ENCODE measurements at regions not wholly inside any gene's neighbourhood (a gene's known extent, or its start where the extent isn't known, plus 50 kb on each side); places are given as distances from the start of the nearest gene placed in this dataset.

DNA sequence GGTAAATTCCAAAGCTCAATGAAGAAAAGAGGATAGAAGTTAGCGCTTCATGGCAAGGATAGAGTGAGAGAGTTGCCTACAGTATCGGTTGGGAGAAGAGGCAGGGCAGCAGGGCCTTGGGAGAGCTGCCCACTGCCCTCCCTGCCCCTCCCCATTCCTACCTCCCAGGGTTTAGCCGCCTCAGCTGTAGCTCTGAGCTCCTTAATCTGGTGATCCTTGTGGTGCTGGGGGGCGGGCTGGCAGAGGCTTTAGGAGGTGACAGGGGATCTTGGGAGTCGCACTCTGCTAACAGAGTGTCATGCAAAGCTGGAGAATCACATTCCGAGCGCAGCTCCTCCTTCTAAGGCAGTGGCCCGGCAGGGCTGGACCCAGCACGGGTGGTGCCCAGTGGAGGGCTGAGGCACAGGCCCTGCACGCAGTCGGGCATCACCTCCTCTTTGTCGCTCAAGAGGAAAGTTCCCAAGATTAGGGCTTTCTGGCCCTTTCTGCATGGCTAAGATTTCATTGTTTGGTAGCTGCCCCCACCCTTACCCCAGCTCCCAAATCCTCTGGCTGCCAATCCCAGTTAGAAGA lies 57.1 kb upstream of the POLG start:
- TF ChIP-seq, protein P1, sequence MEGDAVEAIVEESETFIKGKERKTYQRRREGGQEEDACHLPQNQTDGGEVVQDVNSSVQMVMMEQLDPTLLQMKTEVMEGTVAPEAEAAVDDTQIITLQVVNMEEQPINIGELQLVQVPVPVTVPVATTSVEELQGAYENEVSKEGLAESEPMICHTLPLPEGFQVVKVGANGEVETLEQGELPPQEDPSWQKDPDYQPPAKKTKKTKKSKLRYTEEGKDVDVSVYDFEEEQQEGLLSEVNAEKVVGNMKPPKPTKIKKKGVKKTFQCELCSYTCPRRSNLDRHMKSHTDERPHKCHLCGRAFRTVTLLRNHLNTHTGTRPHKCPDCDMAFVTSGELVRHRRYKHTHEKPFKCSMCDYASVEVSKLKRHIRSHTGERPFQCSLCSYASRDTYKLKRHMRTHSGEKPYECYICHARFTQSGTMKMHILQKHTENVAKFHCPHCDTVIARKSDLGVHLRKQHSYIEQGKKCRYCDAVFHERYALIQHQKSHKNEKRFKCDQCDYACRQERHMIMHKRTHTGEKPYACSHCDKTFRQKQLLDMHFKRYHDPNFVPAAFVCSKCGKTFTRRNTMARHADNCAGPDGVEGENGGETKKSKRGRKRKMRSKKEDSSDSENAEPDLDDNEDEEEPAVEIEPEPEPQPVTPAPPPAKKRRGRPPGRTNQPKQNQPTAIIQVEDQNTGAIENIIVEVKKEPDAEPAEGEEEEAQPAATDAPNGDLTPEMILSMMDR (IDR thresholded peaks at IDR 0.05), result no peak
- no peak for TF ChIP-seq POLR2AphosphoS5 (IDR thresholded peaks at IDR 0.05; ENCODE audit: low read depth, low read length)
- TF ChIP-seq TCF7L2 (IDR thresholded peaks at IDR 0.05; ENCODE audit: low read depth, low read length), result no peak

Measured in Panc1 (cell line).